GM21390 (cell line): ENCODE measurements at regions not wholly inside any gene's neighbourhood (a gene's known extent, or its start where the extent isn't known, plus 50 kb on each side); places are given as distances from the start of the nearest gene placed in this dataset.

Source experiments
- ATAC-seq: cut with Tn5 transposase; IDR thresholded peaks from one replicate; pipeline ENCODE4 v1.9.1; 2021; ENCODE audit not compliant: unreplicated experiment

- no peak for ATAC-seq
These were observed 145.5 kb downstream of the ACKR3 start for GRCh38 chr2:236715077-236715476.

GRCh38 chr2:236715491-236715961 is 145.9 kb downstream of the ACKR3 start:
- no peak for ATAC-seq

GRCh38 chr2:236717120-236717519 is 147.5 kb downstream of the ACKR3 start:
- no peak for ATAC-seq

GRCh38 chr2:236717729-236718128 is 148.1 kb downstream of the ACKR3 start:
- no peak for ATAC-seq

- ATAC-seq, result no peak
These were observed 148.8 kb downstream of the ACKR3 start for GRCh38 chr2:236718207-236718992.

GRCh38 chr2:236719192-236719635 is 149.6 kb downstream of the ACKR3 start:
- ATAC-seq, result no peak

- ATAC-seq, result no peak
These were observed 151.4 kb downstream of the ACKR3 start for GRCh38 chr2:236720974-236721540.

- ATAC-seq, result no peak
These were observed 154.6 kb downstream of the ACKR3 start for GRCh38 chr2:236724200-236724599.

GRCh38 chr2:236726701-236727450 is 157.3 kb downstream of the ACKR3 start:
- no peak for ATAC-seq

- ATAC-seq, result no peak
These were observed 159.5 kb downstream of the ACKR3 start for GRCh38 chr2:236728916-236729670.

- ATAC-seq, result no peak
These were observed 160.8 kb downstream of the ACKR3 start for GRCh38 chr2:236730393-236730792.

GRCh38 chr2:236731767-236732580 is 162.3 kb downstream of the ACKR3 start:
- ATAC-seq, result no peak

- no peak for ATAC-seq
These were observed 163.5 kb downstream of the ACKR3 start for GRCh38 chr2:236733156-236733555.

GRCh38 chr2:236735825-236736238 is 166.2 kb downstream of the ACKR3 start:
- ATAC-seq, result no peak

GRCh38 chr2:236738030-236738429 is 168.4 kb downstream of the ACKR3 start:
- no peak for ATAC-seq

- no peak for ATAC-seq
These were observed 169.3 kb downstream of the ACKR3 start for GRCh38 chr2:236738896-236739295.

- ATAC-seq, result no peak
These were observed 170.0 kb downstream of the ACKR3 start for GRCh38 chr2:236739663-236740062.

GRCh38 chr2:236740506-236740905 is 170.9 kb downstream of the ACKR3 start:
- no peak for ATAC-seq

- no peak for ATAC-seq
These were observed 173.7 kb downstream of the ACKR3 start for GRCh38 chr2:236743039-236743920.
